GM19023 (cell line): ENCODE measurements at regions not wholly inside any gene's neighbourhood (a gene's known extent, or its start where the extent isn't known, plus 50 kb on each side); places are given as distances from the start of the nearest gene placed in this dataset.
"Not testable (repeated sequence)": the region's sequence is repeated elsewhere in the genome, so short reads cannot be mapped to it uniquely, and the experiment has no call there.

ENCODE experiments used
- ATAC-seq: cut with Tn5 transposase; IDR thresholded peaks from one replicate; pipeline ENCODE4 v1.9.1; 2021; ENCODE audit warnings: mild to moderate bottlenecking, moderate library complexity; ENCODE audit not compliant: unreplicated experiment

GRCh38 chr6:103496588-103496987 lies 1363.1 kb downstream of the HACE1 start:
- not testable (repeated sequence) for ATAC-seq

GRCh38 chr6:103456652-103457051 lies 1403.1 kb downstream of the HACE1 start:
- ATAC-seq: no peak

- no peak for ATAC-seq
Observed at GRCh38 chr6:103455275-103455674, 1404.4 kb downstream of the HACE1 start.

GRCh38 chr6:103409475-103409874 lies 1450.2 kb downstream of the HACE1 start:
- no peak for ATAC-seq

GRCh38 chr6:103405321-103405720 lies 1454.4 kb downstream of the HACE1 start:
- ATAC-seq: no peak

GRCh38 chr6:103404799-103405198 lies 1454.9 kb downstream of the HACE1 start:
- ATAC-seq: no peak

GRCh38 chr6:103396768-103397167 lies 1463.0 kb downstream of the HACE1 start:
- no peak for ATAC-seq

GRCh38 chr6:103379272-103379671 lies 1480.4 kb downstream of the HACE1 start:
- no peak for ATAC-seq

GRCh38 chr6:103367212-103367611 lies 1492.5 kb downstream of the HACE1 start:
- ATAC-seq: no peak

GRCh38 chr6:103356531-103356930 lies 1503.2 kb downstream of the HACE1 start:
- ATAC-seq: no peak

- no peak for ATAC-seq
Observed at GRCh38 chr6:103344554-103345163, 1515.1 kb downstream of the HACE1 start.

- no peak for ATAC-seq
Observed at GRCh38 chr6:103335412-103335811, 1524.3 kb downstream of the HACE1 start.

GRCh38 chr6:103326760-103327757 lies 1532.7 kb downstream of the HACE1 start:
- ATAC-seq: no peak

- no peak for ATAC-seq
Observed at GRCh38 chr6:103313432-103313831, 1546.3 kb downstream of the HACE1 start.

- not testable (repeated sequence) for ATAC-seq
Observed at GRCh38 chr6:103294376-103294775, 1565.3 kb downstream of the HACE1 start.

GRCh38 chr6:103284835-103285234 lies 1574.9 kb downstream of the HACE1 start:
- ATAC-seq: no peak

- no peak for ATAC-seq
Observed at GRCh38 chr6:103280417-103280816, 1579.3 kb downstream of the HACE1 start.

GRCh38 chr6:103277936-103278335 lies 1581.8 kb downstream of the HACE1 start:
- no peak for ATAC-seq

GRCh38 chr6:103273048-103273447 lies 1586.7 kb downstream of the HACE1 start:
- no peak for ATAC-seq

- ATAC-seq: no peak
Observed at GRCh38 chr6:103269581-103269980, 1590.1 kb downstream of the HACE1 start.

GRCh38 chr6:103268335-103268734 lies 1591.4 kb downstream of the HACE1 start:
- ATAC-seq: no peak

GRCh38 chr6:103264020-103264419 lies 1595.7 kb downstream of the HACE1 start:
- ATAC-seq: no peak
